Colonic mucosa (tissue), 4 donors: ENCODE measurements at regions not wholly inside any gene's neighbourhood (a gene's known extent, or its start where the extent isn't known, plus 50 kb on each side); places are given as distances from the start of the nearest gene placed in this dataset.

ENCODE experiments used
- DNase-seq: peaks from one replicate; pipeline ENCODE4 v3.0.0-alpha.2; 2020
- H3K27ac ChIP-seq: fragments of 200-600 bp; one replicate; pipeline ENCODE4 v1.8.0; 2021
- H3K27me3 ChIP-seq: fragments of 200-600 bp; one replicate; pipeline ENCODE4 v1.8.0; 2021
- H3K36me3 ChIP-seq: fragments of 200-600 bp; one replicate; pipeline ENCODE4 v1.8.0; 2021
- H3K4me1 ChIP-seq: fragments of 200-600 bp; one replicate; pipeline ENCODE4 v1.8.0; 2021; ENCODE audit warnings: mild to moderate bottlenecking
- H3K4me3 ChIP-seq: fragments of 200-600 bp; one replicate; pipeline ENCODE4 v1.8.0; 2021
- H3K9ac ChIP-seq, 2 donors: one replicate each; pipeline ENCODE4 v1.7.0; 2013; ENCODE audit warnings: control low read depth in 2 of 2, low read depth in 2 of 2, low read length in 2 of 2
- H3K9me3 ChIP-seq: fragments of 200-600 bp; one replicate; pipeline ENCODE4 v1.8.0; 2021
- intact Hi-C: fragments of 100-400 bp; cut with DNase I; formaldehyde crosslinking; loops from one replicate; pipeline ENCODE4 v1.14.1; 2022
- TF ChIP-seq, protein P1 (sequence below): fragments of 200-600 bp; IDR thresholded peaks from one replicate; pipeline ENCODE4 v1.8.0; 2022; ENCODE audit warnings: antibody characterized with exemption, mild to moderate bottlenecking
- donor health status: healthy.
- donor health status: DM: no; HTN: no; CAD: no.
- donor health status: DM: no; HTN: no; CAD: no.

DNA sequence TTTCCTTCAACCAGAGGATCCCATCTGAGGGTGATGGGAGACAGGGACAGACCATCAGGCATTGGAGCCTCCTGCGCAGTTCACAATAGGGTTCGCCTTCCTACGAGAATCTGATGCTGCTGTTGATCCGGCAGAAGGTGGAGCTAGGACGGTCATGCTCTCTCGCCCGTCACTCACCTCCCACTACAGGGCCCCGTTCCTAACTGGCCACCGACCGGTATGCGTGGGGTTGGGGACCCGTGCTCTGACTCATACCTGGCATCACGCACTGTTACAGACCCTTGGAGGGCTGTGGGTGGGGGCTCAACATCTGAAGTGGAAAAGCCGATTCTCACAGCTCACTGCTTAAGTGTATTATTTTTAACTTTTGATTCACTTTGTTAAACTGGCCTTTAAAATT lies 402.3 kb downstream of the BRD1 start:
- Histone ChIP-seq H3K27ac (no peak overlapping the region), H3K36me3 (no peaks in the 10 kb centered on the region), H3K9ac (no peak overlapping the region), H3K9me3 (no peaks in the 10 kb centered on the region), H3K27me3 (no peaks in the 10 kb centered on the region), H3K4me1 (no peaks in the 10 kb centered on the region), H3K4me3 (no peak overlapping the region)
- intact Hi-C loops: no loop called here
- DNase-seq: no peak
- TF ChIP-seq, protein P1, sequence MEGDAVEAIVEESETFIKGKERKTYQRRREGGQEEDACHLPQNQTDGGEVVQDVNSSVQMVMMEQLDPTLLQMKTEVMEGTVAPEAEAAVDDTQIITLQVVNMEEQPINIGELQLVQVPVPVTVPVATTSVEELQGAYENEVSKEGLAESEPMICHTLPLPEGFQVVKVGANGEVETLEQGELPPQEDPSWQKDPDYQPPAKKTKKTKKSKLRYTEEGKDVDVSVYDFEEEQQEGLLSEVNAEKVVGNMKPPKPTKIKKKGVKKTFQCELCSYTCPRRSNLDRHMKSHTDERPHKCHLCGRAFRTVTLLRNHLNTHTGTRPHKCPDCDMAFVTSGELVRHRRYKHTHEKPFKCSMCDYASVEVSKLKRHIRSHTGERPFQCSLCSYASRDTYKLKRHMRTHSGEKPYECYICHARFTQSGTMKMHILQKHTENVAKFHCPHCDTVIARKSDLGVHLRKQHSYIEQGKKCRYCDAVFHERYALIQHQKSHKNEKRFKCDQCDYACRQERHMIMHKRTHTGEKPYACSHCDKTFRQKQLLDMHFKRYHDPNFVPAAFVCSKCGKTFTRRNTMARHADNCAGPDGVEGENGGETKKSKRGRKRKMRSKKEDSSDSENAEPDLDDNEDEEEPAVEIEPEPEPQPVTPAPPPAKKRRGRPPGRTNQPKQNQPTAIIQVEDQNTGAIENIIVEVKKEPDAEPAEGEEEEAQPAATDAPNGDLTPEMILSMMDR: no peak

DNA sequence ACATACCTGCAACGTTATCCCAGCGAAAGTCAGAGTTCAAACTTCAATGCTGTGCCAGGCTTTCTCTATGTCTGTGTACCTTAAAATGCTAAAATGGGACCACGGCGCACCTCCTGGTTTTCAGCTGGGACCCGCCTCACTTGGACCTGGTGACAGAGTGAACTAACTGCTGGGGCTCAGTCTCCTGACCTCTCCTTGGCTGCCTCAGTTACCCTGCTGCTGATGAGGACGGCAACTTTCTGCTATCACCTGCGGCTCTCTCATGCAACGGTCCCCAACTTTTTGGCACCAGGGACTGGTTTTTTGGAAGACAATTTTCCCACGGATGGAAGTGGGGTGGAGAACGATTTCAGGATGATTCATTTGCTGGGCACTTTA lies 402.8 kb downstream of the BRD1 start:
- H3K4me3 ChIP-seq: no peak overlapping the region
- no peak for DNase-seq
- H3K36me3 ChIP-seq: no peaks in the 10 kb centered on the region
- TF ChIP-seq, protein P1: no peak
- no peak overlapping the region for H3K27ac ChIP-seq
- H3K9ac ChIP-seq: no peak overlapping the region
- H3K4me1 ChIP-seq: no peaks in the 10 kb centered on the region
- intact Hi-C loops: no loop called here
- no peaks in the 10 kb centered on the region for H3K9me3 ChIP-seq
- H3K27me3 ChIP-seq: no peaks in the 10 kb centered on the region

DNA sequence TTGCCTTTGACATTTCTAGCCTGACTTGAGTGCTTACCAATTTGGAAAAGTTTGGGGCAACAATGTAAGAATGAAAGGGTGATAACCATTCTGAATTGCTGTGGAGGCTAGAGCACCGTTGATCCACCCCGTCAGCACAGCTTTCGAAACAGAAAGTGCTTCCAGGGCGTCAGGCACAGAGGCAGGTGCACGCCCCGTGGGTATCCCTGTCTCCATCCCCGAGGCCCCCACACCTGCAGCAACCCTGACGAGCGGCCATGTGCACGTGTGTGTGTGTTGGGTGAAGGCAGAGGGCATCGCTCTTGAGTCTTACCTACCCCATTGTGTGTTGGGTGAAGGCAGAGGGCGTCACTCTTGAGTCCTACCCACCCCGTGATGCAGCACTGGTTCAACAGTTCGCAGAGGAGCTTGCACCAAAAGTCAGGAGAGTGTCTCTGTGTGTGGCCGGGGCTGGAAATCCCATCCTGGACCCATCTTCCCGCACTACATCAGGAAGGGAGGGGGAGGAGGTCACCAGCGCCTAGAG lies 404.5 kb downstream of the BRD1 start:
- intact Hi-C loops: no loop called here
- no peak for DNase-seq

DNA sequence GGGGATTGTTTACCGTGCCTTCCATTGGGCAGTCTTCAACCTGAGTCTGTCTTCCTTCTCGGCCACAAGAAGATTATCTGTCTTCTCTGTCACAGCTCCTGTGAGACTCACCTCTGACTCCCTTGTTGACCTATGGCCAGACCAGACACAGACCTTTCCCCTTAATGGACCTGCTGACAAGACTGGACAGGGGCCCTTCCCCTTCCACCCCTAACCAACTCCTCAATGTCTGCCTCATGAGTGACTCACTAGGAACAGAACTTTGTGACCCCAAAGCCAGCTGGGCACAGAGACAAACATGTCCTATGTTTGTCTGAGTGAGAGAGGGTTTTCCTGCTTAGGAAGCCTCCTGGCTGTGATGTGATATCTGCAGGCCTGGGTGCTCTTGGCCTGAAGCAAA lies 405.0 kb downstream of the BRD1 start:
- H3K27ac ChIP-seq: no peak overlapping the region
- no peaks in the 10 kb centered on the region for H3K27me3 ChIP-seq
- no peaks in the 10 kb centered on the region for H3K9me3 ChIP-seq
- DNase-seq: no peak
- no peaks in the 10 kb centered on the region for H3K4me1 ChIP-seq
- H3K4me3 ChIP-seq: no peak overlapping the region
- no peak overlapping the region for H3K9ac ChIP-seq
- intact Hi-C loops: no loop called here
- H3K36me3 ChIP-seq: no peaks in the 10 kb centered on the region
- TF ChIP-seq, protein P1: no peak

More for the DNA sequence above, 404.5 kb downstream of the BRD1 start:
- Histone ChIP-seq H3K4me1 (no peaks in the 10 kb centered on the region), H3K9ac (no peak overlapping the region), H3K9me3 (no peaks in the 10 kb centered on the region), H3K36me3 (no peaks in the 10 kb centered on the region), H3K27ac (no peak overlapping the region), H3K27me3 (no peaks in the 10 kb centered on the region), H3K4me3 (no peak overlapping the region)
- TF ChIP-seq, protein P1: no peak

DNA sequence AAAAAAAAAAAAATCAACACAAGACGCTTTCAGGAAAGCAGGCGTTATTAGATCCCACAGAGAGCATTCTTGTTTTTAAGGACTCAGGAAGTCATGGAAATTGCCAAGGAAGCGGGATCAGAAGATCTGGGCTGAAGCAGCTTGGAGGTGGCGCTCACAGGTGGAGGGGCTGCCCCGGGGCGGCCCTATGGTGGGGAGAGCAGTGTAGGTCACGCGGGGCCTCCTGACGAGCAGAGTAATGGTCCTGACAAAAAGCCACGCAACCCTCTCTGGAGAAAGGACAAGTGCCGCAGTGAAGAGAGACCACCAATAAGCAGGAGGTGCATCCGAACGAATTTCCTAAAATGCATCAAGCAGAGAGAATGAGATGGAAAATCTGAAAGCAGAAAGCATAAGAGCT lies 407.0 kb downstream of the BRD1 start:
- TF ChIP-seq, protein P1: no peak
- no peak overlapping the region for H3K9ac ChIP-seq
- H3K27me3 ChIP-seq: no peaks in the 10 kb centered on the region
- no peaks in the 10 kb centered on the region for H3K36me3 ChIP-seq
- intact Hi-C loops: no loop called here
- H3K4me3 ChIP-seq: no peak overlapping the region
- no peak for DNase-seq
- no peak overlapping the region for H3K27ac ChIP-seq
- no peaks in the 10 kb centered on the region for H3K4me1 ChIP-seq
- no peaks in the 10 kb centered on the region for H3K9me3 ChIP-seq

DNA sequence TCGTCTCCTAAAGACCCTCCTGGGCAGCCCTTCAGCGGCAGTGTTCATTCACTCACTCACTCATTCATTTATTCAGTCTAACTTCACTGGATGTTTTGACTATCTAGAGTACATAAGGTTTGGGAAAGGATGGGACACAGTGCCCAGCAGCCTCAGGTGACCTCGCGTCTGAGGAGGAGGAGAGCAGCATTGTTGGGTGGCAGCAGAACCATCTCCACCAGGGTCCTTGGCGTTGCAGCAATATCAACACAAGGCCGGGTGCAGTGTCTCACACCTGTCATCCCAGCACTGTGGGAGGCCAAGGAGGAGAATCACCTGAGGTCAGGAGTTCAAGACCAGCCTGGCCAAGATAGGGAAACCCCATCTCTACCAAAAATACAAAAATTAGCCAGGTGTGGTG lies 408.0 kb downstream of the BRD1 start:
- intact Hi-C loops: no loop called here
- Histone ChIP-seq H3K4me3 (no peak overlapping the region), H3K9ac (no peak overlapping the region), H3K27me3 (no peaks in the 10 kb centered on the region), H3K9me3 (no peaks in the 10 kb centered on the region), H3K36me3 (no peaks in the 10 kb centered on the region), H3K27ac (no peak overlapping the region), H3K4me1 (no peaks in the 10 kb centered on the region)
- TF ChIP-seq, protein P1: no peak
- no peak for DNase-seq
